GM18868 (cell line): ENCODE measurements at regions not wholly inside any gene's neighbourhood (a gene's known extent, or its start where the extent isn't known, plus 50 kb on each side); places are given as distances from the start of the nearest gene placed in this dataset.

Experiments used
- ATAC-seq: cut with Tn5 transposase; IDR thresholded peaks from one replicate; pipeline ENCODE4 v1.9.1; 2021; ENCODE audit warnings: mild to moderate bottlenecking, moderate library complexity; ENCODE audit not compliant: unreplicated experiment

- no peak for ATAC-seq
Measured at GRCh38 chr18:55819448-55819847, 231.5 kb upstream of the TCF4 start.

DNA sequence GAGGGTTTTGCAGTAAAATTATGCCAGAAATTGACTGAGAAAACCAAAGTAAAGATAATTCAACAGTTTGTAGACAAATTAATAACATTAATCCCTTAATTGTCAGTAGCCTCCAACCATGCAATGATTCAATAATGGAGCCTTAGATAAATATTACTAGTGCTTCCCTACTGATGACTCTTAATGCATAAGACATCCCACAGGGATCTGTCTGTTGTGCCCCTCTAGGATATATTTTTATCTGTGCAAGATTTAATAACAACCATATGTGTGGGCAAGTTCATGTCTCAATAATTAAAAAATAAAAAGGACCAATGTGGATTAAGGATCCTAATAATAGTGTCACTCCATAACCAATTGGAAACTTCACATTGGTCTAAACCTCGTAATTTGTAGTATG, 230.3 kb upstream of the TCF4 start:
- ATAC-seq, result no peak

DNA sequence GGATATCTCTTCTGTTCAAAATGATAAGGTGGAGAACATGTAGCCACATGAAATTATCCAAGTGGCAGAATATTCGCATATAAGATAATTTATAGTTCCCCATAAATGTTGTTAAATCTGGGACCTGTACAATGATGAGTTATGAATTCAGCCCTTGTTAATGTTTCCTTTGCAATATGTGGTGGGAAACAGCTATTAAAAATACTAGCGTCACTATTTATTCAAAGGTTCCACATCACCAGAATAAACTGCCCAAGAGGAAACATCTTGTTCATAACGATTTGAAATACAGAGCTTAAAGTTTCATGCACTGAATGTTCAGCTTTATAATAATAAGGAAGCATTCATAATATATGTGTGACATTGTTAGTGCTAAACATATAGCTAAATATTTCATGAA, 223.9 kb upstream of the TCF4 start:
- ATAC-seq, result no peak

DNA sequence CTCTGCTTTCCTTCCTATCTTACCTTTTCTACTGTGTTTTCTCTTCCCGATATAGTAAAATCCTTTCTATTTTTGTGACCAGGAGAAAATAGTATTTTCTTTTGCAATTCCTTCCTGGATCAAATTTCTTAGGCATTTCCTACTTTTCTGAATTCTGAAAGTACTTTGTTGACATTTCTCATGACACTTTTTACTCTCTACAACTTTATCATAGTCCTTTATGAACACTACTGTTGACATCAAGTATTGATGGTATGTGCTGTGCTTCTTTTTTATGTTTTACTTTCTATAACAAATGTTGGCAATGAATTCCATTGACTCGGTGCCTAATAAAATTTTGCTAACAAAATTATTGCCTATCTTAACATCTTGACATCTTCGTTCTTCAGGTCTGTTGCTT, 217.7 kb upstream of the TCF4 start:
- ATAC-seq, result no peak

DNA sequence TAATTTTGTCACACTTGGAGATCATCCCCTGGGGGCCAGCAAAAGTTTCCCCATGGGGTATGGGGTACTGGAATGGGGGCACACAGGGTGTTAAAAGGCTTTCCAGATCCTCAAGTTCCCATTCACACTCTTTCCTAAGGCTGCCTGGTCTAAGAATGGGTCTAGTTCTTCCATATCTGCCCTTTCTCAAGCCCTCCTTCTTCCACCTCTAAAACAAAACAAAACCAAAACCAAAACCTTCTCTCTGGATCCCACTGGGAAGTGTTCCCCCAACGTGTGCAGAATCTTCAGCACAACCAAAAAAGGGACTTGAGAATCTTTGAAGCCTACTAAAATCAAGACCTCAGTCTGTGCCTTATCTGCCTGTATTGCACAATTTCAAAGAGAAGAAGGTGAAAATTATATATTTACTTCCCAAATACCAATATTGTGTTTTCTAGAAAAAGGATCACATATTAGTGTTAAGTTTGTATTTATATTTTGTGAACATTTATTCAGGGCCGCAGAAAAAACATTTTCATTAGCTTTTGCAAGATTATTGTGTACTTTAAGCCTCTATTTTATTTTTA, 207.2 kb upstream of the TCF4 start:
- no peak for ATAC-seq

GRCh38 chr18:55794288-55795052, 206.5 kb upstream of the TCF4 start:
- ATAC-seq, result no peak

DNA sequence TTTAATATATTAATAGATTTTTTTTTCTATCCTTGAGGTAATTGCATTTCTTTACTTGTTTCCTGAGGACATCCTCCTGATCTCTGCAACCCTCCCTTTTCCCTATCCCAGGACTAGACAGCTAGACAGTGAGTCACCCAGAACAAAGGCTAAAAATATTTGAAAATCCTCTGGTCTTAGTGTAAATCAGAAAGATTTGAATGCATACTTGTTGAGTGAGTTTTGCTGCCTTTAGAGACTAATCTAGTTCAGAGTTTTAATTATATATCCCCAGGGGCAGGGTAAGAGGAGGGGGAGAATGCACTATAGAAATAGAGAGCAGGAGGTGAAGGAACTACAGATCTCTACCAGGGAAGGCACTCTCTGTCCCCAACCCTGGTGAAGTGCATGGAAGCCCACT, 202.3 kb upstream of the TCF4 start:
- ATAC-seq, result no peak

DNA sequence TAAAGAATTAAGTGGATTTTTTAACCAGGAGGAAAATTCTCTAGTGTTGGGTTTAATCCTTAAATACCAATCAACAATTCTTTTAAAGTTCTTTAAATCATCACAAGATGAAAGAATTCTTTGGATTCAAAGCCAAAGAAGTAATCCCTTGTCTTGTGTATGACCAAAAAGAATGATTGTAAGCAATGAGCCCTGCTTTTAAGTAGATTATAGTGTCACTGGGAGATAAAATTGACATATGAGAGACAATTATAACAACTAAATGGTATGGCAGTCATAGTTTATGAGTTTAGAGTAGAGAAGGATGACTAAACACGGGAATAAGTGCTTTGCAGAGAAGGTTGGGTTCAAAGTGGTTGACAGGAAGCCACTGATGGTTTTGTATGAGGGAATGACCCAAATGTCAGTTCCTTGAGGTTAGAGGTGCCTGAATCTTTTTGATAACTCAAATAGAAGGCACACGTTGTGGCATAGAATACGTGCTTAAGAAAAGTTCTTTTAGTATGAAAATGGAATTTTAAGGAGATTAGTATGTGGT, 199.6 kb upstream of the TCF4 start:
- ATAC-seq, result no peak

GRCh38 chr18:55786651-55787272, 198.8 kb upstream of the TCF4 start:
- no peak for ATAC-seq

GRCh38 chr18:55783921-55784320, 195.9 kb upstream of the TCF4 start:
- ATAC-seq, result no peak

DNA sequence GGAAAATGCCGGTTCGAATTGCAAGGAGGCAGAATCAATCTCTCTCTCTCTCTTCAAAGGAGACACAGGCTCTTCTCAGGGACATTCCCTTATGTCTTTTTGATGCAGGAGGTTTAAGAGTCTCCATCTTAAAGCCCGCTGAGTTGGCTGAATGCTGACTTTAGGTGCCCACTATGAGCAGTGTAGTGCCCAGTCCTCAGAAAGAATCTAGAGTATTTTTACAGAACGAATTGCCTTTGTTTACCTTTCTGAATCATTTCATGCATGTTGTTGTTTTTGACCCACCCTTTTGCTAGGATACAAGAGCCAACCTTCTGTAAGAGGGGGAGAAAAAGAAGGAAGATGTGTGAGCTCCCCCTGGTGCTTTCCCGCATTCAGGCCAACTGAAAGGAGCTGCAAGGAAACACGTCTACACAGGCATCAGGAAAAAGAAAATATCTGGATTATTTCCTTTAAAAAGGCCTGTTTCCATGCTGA, 193.5 kb upstream of the TCF4 start:
- no peak for ATAC-seq

GRCh38 chr18:55780586-55781071, 192.6 kb upstream of the TCF4 start:
- no peak for ATAC-seq

GRCh38 chr18:55779691-55780585, 191.9 kb upstream of the TCF4 start:
- peak; percentile 33 for ATAC-seq

DNA sequence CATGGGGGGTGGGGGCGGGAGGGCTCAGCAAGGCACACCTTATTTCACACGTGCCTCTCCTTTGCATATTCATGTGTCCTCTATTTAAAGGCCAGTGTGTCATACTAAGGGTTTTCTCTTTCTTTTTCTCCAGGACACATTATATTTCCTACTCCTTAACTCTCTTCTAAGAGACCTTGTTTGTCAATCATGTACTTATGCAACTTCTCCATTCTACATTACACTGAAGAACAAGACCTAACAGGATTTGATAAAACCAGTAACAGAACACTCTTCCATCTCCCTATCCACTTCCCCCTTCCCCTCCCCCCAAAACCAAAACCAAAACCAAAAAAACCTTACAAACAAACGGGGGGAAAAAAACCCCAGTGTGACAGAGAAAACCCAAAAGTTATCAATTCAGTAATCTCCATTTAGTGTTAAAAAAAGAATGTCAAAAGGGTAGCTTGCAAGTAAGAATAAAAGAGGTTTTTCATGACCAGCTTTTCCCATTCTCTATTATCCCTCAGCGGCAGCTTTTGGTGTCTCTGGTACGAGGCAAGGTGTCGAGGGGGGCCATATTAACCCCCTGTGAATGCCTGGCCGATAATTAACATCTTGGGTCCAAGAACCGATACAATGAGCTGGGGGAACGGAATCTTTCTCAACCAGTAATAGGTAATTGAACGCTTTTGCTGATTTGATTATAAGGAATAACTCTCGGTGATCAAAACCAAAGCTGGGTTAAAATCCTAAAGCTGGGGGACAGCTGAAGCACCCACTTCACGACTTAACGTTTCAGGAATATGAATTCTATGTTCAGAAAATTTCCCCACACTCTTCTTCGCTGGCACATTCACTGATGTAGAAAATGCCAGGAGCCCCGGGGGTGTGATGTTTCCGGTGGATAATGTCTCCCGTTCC, 191.0 kb upstream of the TCF4 start:
- ATAC-seq, result peak; percentile 35

- ATAC-seq, result no peak
Measured at GRCh38 chr18:55777666-55778304, 189.8 kb upstream of the TCF4 start.

DNA sequence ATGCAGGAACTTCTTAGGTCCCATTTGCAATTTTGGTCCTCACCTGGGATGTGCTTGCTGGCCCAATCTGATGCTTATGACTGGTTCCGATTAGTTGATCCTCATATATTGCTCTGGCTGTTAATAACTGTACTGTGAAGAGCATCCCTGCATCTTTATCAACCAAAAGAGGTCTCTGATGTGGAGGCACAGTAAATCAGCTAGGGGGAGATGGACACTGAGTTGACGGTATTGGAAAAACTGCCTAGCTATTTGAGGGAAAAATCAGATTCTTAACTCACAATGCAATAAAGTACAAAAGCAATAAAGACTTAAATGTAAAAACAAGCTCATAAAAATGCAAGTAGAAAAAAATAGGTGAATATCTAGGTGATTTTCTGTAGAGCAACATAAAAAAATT, 188.0 kb upstream of the TCF4 start:
- ATAC-seq, result no peak

- ATAC-seq, result no peak
Measured at GRCh38 chr18:55774505-55774904, 186.5 kb upstream of the TCF4 start.

GRCh38 chr18:55768255-55768654, 180.3 kb upstream of the TCF4 start:
- no peak for ATAC-seq

- ATAC-seq, result no peak
Measured at GRCh38 chr18:55764386-55764785, 176.4 kb upstream of the TCF4 start.
